ENCODE measurements at regions not wholly inside any gene's neighbourhood (a gene's known extent, or its start where the extent isn't known, plus 50 kb on each side); places are given as distances from the start of the nearest gene placed in this dataset.

- no peaks in the 10 kb centered on the region for H3F3A ChIP-seq (replicated peaks; ENCODE audit: insufficient read depth)
- H3K9me2 ChIP-seq: no peaks in the 10 kb centered on the region; the same call in 1 of the 2 replicates
- H3K9ac ChIP-seq: no peak overlapping the region
- no peak overlapping the region for H2AFZ ChIP-seq (ENCODE audit: low read depth)
- H3K4me2 ChIP-seq: no peak overlapping the region
- TF ChIP-seq RXRA (IDR thresholded peaks at IDR 0.05; ENCODE audit: borderline replicate concordance, low read depth) (no peak), CHD2 (IDR thresholded peaks at IDR 0.05; ENCODE audit: low read length, partially characterized antibody) (no peak), REST (IDR thresholded peaks at IDR 0.05; ENCODE audit: low read depth, low read length) (no peak), FOXM1 (IDR thresholded peaks at IDR 0.05; ENCODE audit: low read depth) (no peak), TAF1 (IDR thresholded peaks at IDR 0.05; ENCODE audit: borderline replicate concordance, low read depth, low read length) (no peak), EP300 (IDR thresholded peaks at IDR 0.05; ENCODE audit: borderline replicate concordance in 1 of 2, low read depth in 1 of 2, low read length in 1 of 2) (no peak), USF2 (IDR thresholded peaks at IDR 0.05; ENCODE audit: borderline replicate concordance, low read depth, low read length) (no peak), SIN3A (IDR thresholded peaks at IDR 0.05; ENCODE audit: borderline replicate concordance, low read depth, low read length) (no peak), TEAD4 (IDR thresholded peaks at IDR 0.05; ENCODE audit: borderline replicate concordance, insufficient read depth) (no peak), GATA2 (CRISPR knock-in tag; IDR thresholded peaks at IDR 0.05) (no peak), JUND (IDR thresholded peaks at IDR 0.05) (no peak), MEF2A (IDR thresholded peaks at IDR 0.05; ENCODE audit: borderline replicate concordance, low read depth) (no peak), PBX3 (IDR thresholded peaks at IDR 0.05) (no peak), YY1 (IDR thresholded peaks at IDR 0.05; ENCODE audit: low read depth) (no peak), FOSL2 (IDR thresholded peaks at IDR 0.05; ENCODE audit: borderline replicate concordance, low read depth) (no peak), RCOR1 (IDR thresholded peaks at IDR 0.05; ENCODE audit: low read length) (no peak), IRF3 (IDR thresholded peaks at IDR 0.05; ENCODE audit: low read depth, low read length) (no peak), MXI1 (IDR thresholded peaks at IDR 0.05; ENCODE audit: low read depth, low read length) (no peak)
- H3K27me3 ChIP-seq (ENCODE audit: insufficient read depth): no peaks in the 10 kb centered on the region
- no peaks in the 10 kb centered on the region for H3K36me3 ChIP-seq (replicated peaks in 1 of 2; ENCODE audit: control insufficient read depth in 1 of 2, insufficient read depth in 2 of 2, low read length in 1 of 2)
- H3K79me2 ChIP-seq (ENCODE audit: insufficient read depth): no peaks in the 10 kb centered on the region
- ChIA-PET POLR2A (no interaction called here), CTCF (interaction anchor here (1.0 kb wide), 1 partner anchor 10 kb away, joined by 4 read pairs; no protein-coding TSS in a partner anchor)
- no peaks in the 10 kb centered on the region; the same call in 1 of the 2 replicates for H3K9me3 ChIP-seq
- WGBS (ENCODE audit: low lambda C conversion rate): 57% methylated on average over 2 of the region's 2 CpGs
- no peak overlapping the region for H3K27ac ChIP-seq (ENCODE audit: low read depth in 2 of 2, low read length in 1 of 2)
- no peaks in the 10 kb centered on the region for H3K4me1 ChIP-seq (ENCODE audit: control insufficient read depth in 1 of 2, insufficient read depth in 2 of 2, low read depth in 1 of 2, low read length in 1 of 2)
- no peak for DNase-seq
- no peak overlapping the region for H3K4me3 ChIP-seq (ENCODE audit: low read depth in 2 of 2, low read length in 1 of 2)
- no peaks in the 10 kb centered on the region for H4K20me1 ChIP-seq (ENCODE audit: insufficient read depth)
These were observed 274.1 kb downstream of the HACE1 start for GRCh38 chr6:104585646-104586045.
